HEK293T (cell line): ENCODE measurements at regions not wholly inside any gene's neighbourhood (a gene's known extent, or its start where the extent isn't known, plus 50 kb on each side); places are given as distances from the start of the nearest gene placed in this dataset.

ENCODE experiments used
- CTCF ChIA-PET: fragments of 350-600 bp; formaldehyde crosslinking; extraction: SDS; loops from one replicate; lab custom pipeline; 2021; ENCODE audit warnings: antibody characterized with exemption, inconsistent platforms; lab: Yijun Ruan, JAX
- POLR2A ChIA-PET: fragments of 350-600 bp; formaldehyde crosslinking; extraction: SDS; loops from one replicate; lab custom pipeline; 2020; ENCODE audit warnings: antibody characterized with exemption, inconsistent platforms; lab: Yijun Ruan, JAX
- DNase-seq: peaks from one replicate; pipeline ENCODE4 v3.0.0; 2012; ENCODE audit warnings: mixed read lengths; ENCODE audit errors: extremely low spot score
- ARNT ChIP-seq: fragments of 450-650 bp; IDR thresholded peaks from 2 replicates; pipeline ENCODE4 v1.6.1; 2017; ENCODE audit warnings: mild to moderate bottlenecking
- BHLHE40 ChIP-seq: fragments of 450-650 bp; IDR thresholded peaks from 2 replicates; pipeline ENCODE4 v1.6.1; 2016; ENCODE audit warnings: mild to moderate bottlenecking, moderate library complexity, borderline replicate concordance
- CTBP1 ChIP-seq: fragments of 450-650 bp; IDR thresholded peaks from 2 replicates; pipeline ENCODE4 v1.6.1; 2016; ENCODE audit warnings: borderline replicate concordance
- ELF4 ChIP-seq: fragments of 450-650 bp; IDR thresholded peaks from 2 replicates; pipeline ENCODE4 v1.6.1; 2017; ENCODE audit warnings: antibody characterized with exemption
- FOXA1 ChIP-seq: fragments of 450-650 bp; IDR thresholded peaks from 2 replicates; pipeline ENCODE4 v1.6.1; 2016; ENCODE audit warnings: mild to moderate bottlenecking
- FOXK2 ChIP-seq: fragments of 450-650 bp; IDR thresholded peaks from 2 replicates; pipeline ENCODE4 v1.6.1; 2016; ENCODE audit warnings: mild to moderate bottlenecking
- FOXM1 ChIP-seq: fragments of 450-650 bp; IDR thresholded peaks from 2 replicates; pipeline ENCODE4 v1.6.1; 2017; ENCODE audit warnings: mild to moderate bottlenecking, borderline replicate concordance
- HDGF ChIP-seq: fragments of 450-650 bp; IDR thresholded peaks from 2 replicates; pipeline ENCODE4 v1.6.1; 2017; ENCODE audit warnings: antibody characterized with exemption, borderline replicate concordance
- L3MBTL2 ChIP-seq: fragments of 450-650 bp; conservative IDR thresholded peaks from 2 replicates; pipeline ENCODE4 v1.6.1; 2016; ENCODE audit warnings: mild to moderate bottlenecking
- LEF1 ChIP-seq: fragments of 450-650 bp; IDR thresholded peaks from 2 replicates; pipeline ENCODE4 v1.6.1; 2017; ENCODE audit warnings: mild to moderate bottlenecking, borderline replicate concordance
- NFRKB ChIP-seq: fragments of 450-650 bp; IDR thresholded peaks from 2 replicates; pipeline ENCODE4 v1.6.1; 2016; ENCODE audit warnings: mild to moderate bottlenecking, moderate library complexity
- SP1 ChIP-seq: fragments of 450-650 bp; IDR thresholded peaks from 2 replicates; pipeline ENCODE4 v1.6.1; 2017
- SUZ12 ChIP-seq: fragments of 450-650 bp; IDR thresholded peaks from 2 replicates; pipeline ENCODE4 v1.6.1; 2016; ENCODE audit warnings: mild to moderate bottlenecking
- TARDBP ChIP-seq: fragments of 450-650 bp; IDR thresholded peaks from 2 replicates; pipeline ENCODE4 v1.6.1; 2016
- ZNF384 ChIP-seq: fragments of 450-650 bp; IDR thresholded peaks from 2 replicates; pipeline ENCODE4 v1.6.1; 2016
- TF ChIP-seq, protein P1 (sequence below): fragments of 450-650 bp; IDR thresholded peaks from 2 replicates; pipeline ENCODE4 v1.6.1; 2016

- ChIA-PET POLR2A (no interaction called here), CTCF (no interaction called here)
- TF ChIP-seq, protein P1, sequence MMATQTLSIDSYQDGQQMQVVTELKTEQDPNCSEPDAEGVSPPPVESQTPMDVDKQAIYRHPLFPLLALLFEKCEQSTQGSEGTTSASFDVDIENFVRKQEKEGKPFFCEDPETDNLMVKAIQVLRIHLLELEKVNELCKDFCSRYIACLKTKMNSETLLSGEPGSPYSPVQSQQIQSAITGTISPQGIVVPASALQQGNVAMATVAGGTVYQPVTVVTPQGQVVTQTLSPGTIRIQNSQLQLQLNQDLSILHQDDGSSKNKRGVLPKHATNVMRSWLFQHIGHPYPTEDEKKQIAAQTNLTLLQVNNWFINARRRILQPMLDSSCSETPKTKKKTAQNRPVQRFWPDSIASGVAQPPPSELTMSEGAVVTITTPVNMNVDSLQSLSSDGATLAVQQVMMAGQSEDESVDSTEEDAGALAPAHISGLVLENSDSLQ: no peak
- TF ChIP-seq SUZ12 (no peak), LEF1 (no peak), ELF4 (no peak), TARDBP (no peak), HDGF (no peak), ARNT (no peak), ZNF384 (no peak), SP1 (no peak), CTBP1 (no peak), FOXM1 (no peak), FOXK2 (no peak), L3MBTL2 (no peak), NFRKB (no peak), FOXA1 (no peak), BHLHE40 (no peak)
- DNase-seq: no peak
Observed at GRCh38 chr7:79877874-79878465, 256.7 kb upstream of the GNAI1 start.

- POLR2A ChIA-PET: no interaction called here
- DNase-seq: no peak
- CTCF ChIA-PET: interaction anchor here (0.6 kb wide), 1 partner anchor 170 kb away, joined by 3 read pairs; no protein-coding TSS in a partner anchor
- TF ChIP-seq FOXK2 (no peak), HDGF (no peak), ELF4 (no peak), FOXA1 (no peak), ZNF384 (no peak), CTBP1 (no peak), L3MBTL2 (no peak), ARNT (no peak), TARDBP (no peak), BHLHE40 (no peak), SP1 (no peak), FOXM1 (no peak), SUZ12 (no peak), NFRKB (no peak), LEF1 (no peak)
- TF ChIP-seq, protein P1: no peak
Observed at GRCh38 chr7:79876848-79877252, 257.8 kb upstream of the GNAI1 start.

GRCh38 chr7:79874797-79875196 lies 259.8 kb upstream of the GNAI1 start:
- no peak for DNase-seq
- CTCF ChIA-PET: no interaction called here
- TF ChIP-seq ZNF384 (no peak), ARNT (no peak), SP1 (no peak), LEF1 (no peak), FOXA1 (no peak), L3MBTL2 (no peak), TARDBP (no peak), CTBP1 (no peak), BHLHE40 (no peak), ELF4 (no peak), FOXM1 (no peak), SUZ12 (no peak), NFRKB (no peak), HDGF (no peak), FOXK2 (no peak)
- TF ChIP-seq, protein P1: no peak
- POLR2A ChIA-PET: no interaction called here

- no peak for DNase-seq
- CTCF ChIA-PET: no interaction called here
Observed at GRCh38 chr7:79872176-79872575, 262.5 kb upstream of the GNAI1 start.

DNA sequence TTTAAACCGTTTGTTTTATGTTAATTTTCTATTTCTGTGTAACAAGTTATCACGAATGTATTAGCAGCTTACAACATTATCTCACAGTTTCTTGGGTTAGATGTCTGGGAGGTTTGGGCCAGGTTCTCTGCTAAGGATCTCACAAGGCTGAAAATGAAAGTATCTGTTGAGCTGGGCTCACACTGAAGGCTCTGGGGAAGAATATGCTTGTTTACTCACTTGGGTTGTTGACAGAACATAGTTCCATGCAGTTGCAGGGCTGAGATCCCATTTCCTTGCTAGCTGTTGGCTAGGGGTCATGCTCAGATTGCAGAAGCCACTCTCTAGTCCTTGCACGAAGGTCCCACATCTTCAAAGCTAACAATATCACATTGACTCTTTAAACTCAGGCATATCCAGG lies 266.6 kb upstream of the GNAI1 start:
- POLR2A ChIA-PET: no interaction called here
- DNase-seq: no peak
- CTCF ChIA-PET: interaction anchor here (0.6 kb wide), 2 partner anchors 62 to 595 kb away, joined by 3 read pairs; no protein-coding TSS in a partner anchor
- no peak for TF ChIP-seq CTBP1
- TF ChIP-seq SUZ12: no peak
- no peak for TF ChIP-seq LEF1
- TF ChIP-seq HDGF: no peak
- TF ChIP-seq SP1: no peak
- TF ChIP-seq TARDBP: no peak
- TF ChIP-seq ELF4: no peak

More at GRCh38 chr7:79872176-79872575, 262.5 kb upstream of the GNAI1 start:
- POLR2A ChIA-PET: no interaction called here
- TF ChIP-seq HDGF (no peak), ZNF384 (no peak), L3MBTL2 (no peak), SP1 (no peak), CTBP1 (no peak), BHLHE40 (no peak), FOXM1 (no peak), NFRKB (no peak), LEF1 (no peak), SUZ12 (no peak), TARDBP (no peak)
- TF ChIP-seq, protein P1: no peak
